COLO668 (cell line): ENCODE measurements at regions not wholly inside any gene's neighbourhood (a gene's known extent, or its start where the extent isn't known, plus 50 kb on each side); places are given as distances from the start of the nearest gene placed in this dataset.
"Not testable (repeated sequence)": the region's sequence is repeated elsewhere in the genome, so short reads cannot be mapped to it uniquely, and the experiment has no call there.

ENCODE experiments used
- DNase-seq: peaks from one replicate; lab custom pipeline; 2025; ENCODE audit not compliant: unreplicated experiment; lab: John Stamatoyannopoulos, UW

DNA sequence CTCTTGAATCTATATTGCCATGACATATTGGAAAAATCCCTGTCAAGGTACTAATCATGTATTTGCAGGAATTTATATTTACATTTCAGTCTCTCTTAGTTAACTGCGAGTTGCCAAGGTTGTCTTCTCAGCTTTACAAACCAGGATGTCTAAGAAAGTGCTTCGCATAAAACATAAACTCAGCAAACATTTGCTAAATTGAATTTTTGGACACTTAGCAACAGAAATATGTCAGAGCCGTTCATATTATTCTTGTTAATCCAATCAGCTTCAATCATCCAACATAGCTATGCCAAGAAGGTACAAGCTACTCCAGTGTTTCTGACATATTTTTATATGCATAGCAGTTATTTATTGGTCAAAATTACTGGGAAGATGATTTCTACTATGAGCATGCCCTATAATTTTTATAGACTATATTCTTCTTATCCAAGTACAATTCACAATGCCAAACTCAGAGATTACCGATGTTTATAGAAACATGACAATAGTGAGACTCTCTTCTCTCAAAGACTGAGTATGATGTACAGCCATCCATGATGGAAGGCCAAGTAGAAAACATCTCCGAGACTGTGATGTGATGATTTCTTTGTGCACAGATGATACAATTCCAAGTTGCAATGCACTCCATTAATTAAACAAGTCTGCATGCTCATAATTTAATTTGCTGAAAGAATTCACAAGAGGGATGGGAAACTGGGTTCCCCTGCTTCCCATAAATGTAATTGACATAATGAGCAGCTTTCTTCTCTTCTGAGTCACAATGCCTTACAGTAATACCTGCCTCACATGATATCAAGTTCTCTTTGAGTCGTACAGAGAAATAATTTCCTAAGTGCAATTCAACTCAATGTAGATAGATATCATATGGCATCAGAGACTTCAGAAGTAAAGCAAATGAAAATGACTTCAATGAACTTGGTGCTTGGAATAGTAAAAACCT lies 776.3 kb downstream of the EFNB2 start:
- DNase-seq = no peak

DNA sequence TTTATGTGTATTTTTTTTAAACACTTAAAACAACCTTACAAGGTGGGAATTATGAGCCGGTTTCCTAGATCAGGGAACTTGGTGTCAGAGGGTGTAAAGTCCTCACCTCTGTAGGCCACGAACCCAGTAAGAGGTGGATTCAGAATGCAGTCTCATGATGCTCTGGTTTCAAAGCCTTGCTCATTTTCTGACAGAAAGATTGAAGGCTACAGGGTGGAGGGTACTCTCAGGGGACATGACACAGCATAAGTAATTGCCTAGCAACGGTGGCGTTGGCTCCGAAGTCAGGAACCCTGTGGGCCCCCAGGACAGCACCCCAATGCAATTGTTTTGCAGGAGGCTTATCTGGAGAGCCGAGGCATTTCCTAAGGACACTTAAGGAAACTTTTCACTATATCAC lies 794.7 kb downstream of the EFNB2 start:
- DNase-seq = no peak

DNA sequence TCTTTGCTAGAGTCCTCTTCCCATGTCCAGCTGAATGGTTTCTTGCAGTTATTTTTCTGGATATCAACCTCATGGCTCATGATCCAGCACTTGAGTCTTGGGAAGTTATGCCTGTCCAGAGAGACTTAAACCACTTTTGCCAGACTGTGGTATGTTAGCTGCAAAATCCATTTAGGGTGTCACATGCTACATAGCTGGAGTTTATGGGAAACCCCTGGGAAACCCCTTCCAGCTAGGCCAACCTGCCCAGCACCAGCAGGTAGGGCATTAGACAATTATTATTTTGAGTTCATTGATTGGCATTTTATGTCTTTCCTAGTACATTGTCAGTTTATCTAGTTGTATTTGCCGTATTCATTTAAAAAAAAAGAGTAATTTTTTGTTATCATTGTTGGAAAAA lies 797.8 kb downstream of the EFNB2 start:
- no peak for DNase-seq

DNA sequence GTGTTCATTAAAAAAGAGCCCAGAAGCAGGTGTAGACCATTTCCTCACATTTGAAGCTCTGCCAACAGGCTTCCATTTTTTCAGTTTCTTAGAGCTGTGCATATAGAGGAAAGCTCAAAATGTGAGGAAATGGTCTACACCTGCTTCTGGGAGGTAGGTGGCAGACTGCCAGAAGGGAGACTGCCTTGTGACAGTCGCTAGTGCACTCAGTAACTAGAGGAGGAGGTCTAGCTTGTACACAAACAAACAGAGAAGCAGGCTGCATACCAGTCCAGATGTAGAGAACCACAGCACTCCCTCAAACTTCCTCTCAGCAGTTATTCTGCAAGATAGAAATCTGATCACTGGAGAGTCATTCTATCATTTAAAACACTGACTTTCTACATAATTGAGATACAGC lies 800.2 kb downstream of the EFNB2 start:
- peak; percentile 60 for DNase-seq

- DNase-seq = no peak
Measured at GRCh38 chr13:105732806-105733529, 802.5 kb downstream of the EFNB2 start.

GRCh38 chr13:105725887-105726286 lies 809.6 kb downstream of the EFNB2 start:
- no peak for DNase-seq

DNA sequence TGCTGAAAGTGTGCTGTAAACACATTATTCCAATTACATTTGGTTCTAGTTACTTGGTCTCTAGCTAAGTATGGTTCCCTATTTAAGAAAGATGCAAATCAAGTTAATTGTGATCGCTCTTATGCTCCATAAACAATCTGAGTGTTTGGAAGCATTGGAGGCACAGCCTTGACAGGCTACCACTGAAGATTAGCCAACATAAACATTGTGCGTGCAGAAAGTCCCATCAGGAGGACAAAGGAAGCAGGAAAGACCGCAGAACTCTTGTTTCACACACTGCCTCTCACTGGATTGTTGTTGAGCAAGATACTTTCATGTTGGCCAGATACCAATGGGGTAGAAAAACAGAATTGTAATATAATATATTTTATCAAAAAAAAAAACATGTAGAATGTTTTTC lies 814.4 kb downstream of the EFNB2 start:
- no peak for DNase-seq

DNA sequence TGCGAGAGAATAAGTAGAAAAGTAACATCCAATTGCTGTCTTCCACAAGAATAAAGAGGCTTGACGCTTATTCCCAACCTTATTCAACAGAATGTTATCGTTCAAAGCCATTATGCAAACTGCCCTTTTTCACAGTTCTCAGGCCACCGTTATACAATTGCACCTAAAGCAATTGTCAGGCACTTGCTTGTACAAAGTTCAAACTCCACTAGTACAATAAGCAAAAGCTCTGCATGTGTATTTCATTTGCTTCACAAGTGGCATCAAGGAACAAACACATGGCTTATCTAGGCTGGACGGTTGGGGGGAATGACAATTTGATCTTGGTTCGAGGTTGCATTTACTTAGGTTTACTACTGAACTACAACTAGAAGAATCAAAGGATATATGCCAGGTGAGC lies 815.6 kb downstream of the EFNB2 start:
- no peak for DNase-seq

DNA sequence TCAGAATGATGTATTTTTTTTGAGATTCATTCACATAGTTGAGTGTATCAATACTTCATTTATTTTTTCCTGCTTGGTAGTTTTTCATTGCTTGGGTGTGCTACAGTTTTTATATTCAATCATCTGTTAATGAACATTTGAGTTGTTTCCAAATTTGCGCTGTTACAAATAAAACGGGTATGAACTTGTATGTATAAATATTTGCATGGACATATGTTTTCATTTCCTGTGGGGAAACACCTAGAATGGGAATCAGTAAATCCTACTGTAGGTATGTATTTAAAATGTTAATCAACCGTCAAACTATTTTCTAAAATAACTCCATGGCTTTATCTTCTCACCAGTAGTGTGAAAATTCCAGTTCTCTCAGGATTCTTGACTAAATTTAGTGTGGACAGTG lies 826.3 kb downstream of the EFNB2 start:
- no peak for DNase-seq

GRCh38 chr13:105703843-105704242 lies 831.6 kb downstream of the EFNB2 start:
- DNase-seq = no peak

GRCh38 chr13:105702441-105702840 lies 833.0 kb downstream of the EFNB2 start:
- no peak for DNase-seq

- no peak for DNase-seq
Measured at GRCh38 chr13:105692769-105693168, 842.7 kb downstream of the EFNB2 start.

GRCh38 chr13:105684216-105684615 lies 851.2 kb downstream of the EFNB2 start:
- no peak for DNase-seq

DNA sequence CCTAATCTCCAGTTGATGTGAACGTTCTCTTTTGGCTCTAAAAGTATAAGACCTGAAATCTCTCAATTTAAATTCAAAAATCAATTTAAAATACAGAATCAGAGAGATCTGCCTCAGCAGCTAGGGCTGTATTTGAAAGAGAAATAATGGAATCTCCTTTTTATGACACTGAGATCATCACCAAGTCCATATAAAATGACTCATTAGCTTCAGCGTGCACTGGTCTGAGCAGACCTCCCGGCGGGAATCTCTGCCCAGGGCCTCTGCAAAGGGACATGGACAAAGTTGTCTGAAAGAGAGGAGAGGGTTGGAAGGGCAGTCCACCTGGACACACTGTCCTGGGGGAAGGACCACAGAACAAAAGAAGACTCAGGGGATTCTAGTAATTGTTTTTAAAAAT lies 855.6 kb downstream of the EFNB2 start:
- DNase-seq = no peak

DNA sequence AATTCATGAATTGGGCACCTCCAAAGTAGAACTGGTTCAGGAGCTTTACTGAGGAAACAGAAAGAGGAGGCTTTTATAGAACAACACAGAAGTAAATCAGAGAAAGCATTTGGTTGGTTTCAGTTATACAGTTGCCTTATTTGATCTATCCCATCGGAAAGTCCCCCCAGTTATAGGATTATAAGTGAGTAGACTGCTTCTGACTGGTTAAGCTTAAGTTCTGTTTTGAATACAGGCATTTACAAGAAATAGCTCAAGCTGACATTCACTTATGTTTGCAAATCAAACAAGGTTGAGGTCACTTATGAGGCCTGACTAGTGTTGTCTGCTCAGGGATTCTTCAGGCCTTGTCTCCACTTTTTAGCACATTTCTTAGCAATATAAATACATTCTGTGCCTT lies 857.4 kb downstream of the EFNB2 start:
- no peak for DNase-seq

GRCh38 chr13:105672881-105673280 lies 862.6 kb downstream of the EFNB2 start:
- no peak for DNase-seq

- DNase-seq = not testable (repeated sequence)
Measured at GRCh38 chr13:105671131-105671530, 864.3 kb downstream of the EFNB2 start.

DNA sequence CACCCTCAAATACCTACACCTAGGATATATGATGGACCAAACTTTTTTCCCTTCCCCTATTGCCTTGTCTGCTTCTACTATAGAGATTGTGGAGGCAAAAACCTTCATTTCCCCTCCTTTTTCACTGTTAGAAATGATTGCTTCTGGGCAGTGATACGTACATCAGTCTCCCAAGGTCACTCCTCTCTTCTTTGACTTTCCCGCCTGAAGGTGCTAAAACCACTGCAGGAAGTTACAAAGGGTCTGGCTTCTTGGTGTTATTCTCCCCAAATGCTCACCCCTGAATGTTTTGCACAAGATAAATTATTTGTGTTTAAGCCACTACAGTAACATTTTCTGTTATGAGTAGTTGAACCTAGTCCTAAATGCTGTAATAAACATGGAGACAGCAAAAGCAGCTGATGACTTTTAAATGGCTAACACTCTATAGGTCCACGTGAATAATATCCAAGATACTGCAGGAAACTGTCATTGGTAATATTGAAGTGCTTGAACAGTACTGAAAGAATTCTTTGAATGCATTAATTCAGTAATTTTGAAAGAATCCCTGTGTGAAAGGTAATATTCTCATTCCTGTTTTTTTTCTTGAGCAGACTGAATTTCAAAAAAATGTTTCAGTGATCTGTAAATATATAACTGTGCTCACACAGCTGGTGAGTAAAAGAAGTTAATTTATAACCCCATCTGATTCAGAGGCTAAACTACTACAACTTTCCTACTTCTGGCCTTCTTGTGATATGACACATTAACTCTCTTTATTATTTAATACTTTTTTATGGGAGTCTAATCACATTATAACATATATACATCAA lies 865.1 kb downstream of the EFNB2 start:
- no peak for DNase-seq

DNA sequence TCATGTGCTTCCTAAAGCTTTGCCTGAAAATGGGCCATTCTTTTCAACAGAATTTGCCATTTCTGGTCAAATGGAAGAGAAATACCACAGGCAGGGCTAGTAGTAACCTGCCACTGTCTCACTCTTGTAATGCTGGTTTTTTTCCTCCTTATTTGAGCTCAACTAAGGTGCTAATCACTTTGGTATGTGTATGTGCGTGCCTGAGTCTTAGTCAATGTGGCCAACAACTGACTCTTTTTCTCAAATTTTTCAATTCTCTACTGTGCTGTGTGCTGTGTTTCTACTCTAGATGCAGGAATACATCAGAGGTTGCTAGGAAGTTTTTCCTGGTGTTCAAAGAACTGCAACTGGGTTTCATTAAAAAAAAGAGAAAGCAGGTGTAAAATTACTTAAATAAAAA lies 870.2 kb downstream of the EFNB2 start:
- DNase-seq = no peak

- DNase-seq = no peak
Measured at GRCh38 chr13:105663182-105663581, 872.3 kb downstream of the EFNB2 start.

GRCh38 chr13:105660561-105660960 lies 874.9 kb downstream of the EFNB2 start:
- DNase-seq = no peak
